ENCODE measurements at regions not wholly inside any gene's neighbourhood (a gene's known extent, or its start where the extent isn't known, plus 50 kb on each side); places are given as distances from the start of the nearest gene placed in this dataset.

GRCh38 chr4:60847614-60848013, 352.5 kb upstream of the ADGRL3 start:
- TF ChIP-seq, protein P1, sequence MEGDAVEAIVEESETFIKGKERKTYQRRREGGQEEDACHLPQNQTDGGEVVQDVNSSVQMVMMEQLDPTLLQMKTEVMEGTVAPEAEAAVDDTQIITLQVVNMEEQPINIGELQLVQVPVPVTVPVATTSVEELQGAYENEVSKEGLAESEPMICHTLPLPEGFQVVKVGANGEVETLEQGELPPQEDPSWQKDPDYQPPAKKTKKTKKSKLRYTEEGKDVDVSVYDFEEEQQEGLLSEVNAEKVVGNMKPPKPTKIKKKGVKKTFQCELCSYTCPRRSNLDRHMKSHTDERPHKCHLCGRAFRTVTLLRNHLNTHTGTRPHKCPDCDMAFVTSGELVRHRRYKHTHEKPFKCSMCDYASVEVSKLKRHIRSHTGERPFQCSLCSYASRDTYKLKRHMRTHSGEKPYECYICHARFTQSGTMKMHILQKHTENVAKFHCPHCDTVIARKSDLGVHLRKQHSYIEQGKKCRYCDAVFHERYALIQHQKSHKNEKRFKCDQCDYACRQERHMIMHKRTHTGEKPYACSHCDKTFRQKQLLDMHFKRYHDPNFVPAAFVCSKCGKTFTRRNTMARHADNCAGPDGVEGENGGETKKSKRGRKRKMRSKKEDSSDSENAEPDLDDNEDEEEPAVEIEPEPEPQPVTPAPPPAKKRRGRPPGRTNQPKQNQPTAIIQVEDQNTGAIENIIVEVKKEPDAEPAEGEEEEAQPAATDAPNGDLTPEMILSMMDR (IDR thresholded peaks at IDR 0.05), result no peak
- no peak for TF ChIP-seq POLR2A (IDR thresholded peaks at IDR 0.05)
